SU-DHL-6 (cell line): ENCODE measurements at regions not wholly inside any gene's neighbourhood (a gene's known extent, or its start where the extent isn't known, plus 50 kb on each side); places are given as distances from the start of the nearest gene placed in this dataset.

Source experiments
- EZH2phosphoT487 ChIP-seq: fragments of 200-600 bp; sonication (generic), shearing (Covaris generic); conservative IDR thresholded peaks from 2 replicates; pipeline ENCODE4 v1.6.1; 2018; ENCODE audit warnings: mild to moderate bottlenecking, antibody characterized with exemption, low read length, moderate library complexity, mixed read lengths
- TF ChIP-seq, protein P1 (sequence below): fragments of 200-600 bp; sonication (generic); IDR thresholded peaks from one replicate; pipeline ENCODE4 v1.5.1; 2017; ENCODE audit warnings: antibody characterized with exemption, mild to moderate bottlenecking, low read length, moderate library complexity; ENCODE audit not compliant: insufficient read depth, poor library complexity, severe bottlenecking

DNA sequence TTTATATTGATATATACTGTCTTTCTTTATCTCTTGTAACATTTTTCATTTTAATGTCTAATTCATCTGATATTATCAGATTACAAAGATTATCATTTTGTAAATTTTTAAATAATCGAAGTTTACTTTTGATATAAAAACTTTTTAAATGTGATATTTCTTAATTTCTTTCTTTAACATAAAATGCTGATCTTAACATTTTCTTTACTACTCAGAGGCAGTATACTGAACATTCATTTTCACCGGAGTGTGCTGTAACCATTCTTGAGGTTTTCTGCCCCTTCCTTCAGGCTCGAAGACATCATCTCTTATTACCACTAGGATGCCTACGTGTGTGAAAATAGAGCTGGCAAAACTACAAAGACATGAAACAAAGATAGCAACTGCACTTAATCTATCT lies 186.9 kb downstream of the DIO2 start:
- TF ChIP-seq, protein P1, sequence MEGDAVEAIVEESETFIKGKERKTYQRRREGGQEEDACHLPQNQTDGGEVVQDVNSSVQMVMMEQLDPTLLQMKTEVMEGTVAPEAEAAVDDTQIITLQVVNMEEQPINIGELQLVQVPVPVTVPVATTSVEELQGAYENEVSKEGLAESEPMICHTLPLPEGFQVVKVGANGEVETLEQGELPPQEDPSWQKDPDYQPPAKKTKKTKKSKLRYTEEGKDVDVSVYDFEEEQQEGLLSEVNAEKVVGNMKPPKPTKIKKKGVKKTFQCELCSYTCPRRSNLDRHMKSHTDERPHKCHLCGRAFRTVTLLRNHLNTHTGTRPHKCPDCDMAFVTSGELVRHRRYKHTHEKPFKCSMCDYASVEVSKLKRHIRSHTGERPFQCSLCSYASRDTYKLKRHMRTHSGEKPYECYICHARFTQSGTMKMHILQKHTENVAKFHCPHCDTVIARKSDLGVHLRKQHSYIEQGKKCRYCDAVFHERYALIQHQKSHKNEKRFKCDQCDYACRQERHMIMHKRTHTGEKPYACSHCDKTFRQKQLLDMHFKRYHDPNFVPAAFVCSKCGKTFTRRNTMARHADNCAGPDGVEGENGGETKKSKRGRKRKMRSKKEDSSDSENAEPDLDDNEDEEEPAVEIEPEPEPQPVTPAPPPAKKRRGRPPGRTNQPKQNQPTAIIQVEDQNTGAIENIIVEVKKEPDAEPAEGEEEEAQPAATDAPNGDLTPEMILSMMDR: no peak
- no peak for TF ChIP-seq EZH2phosphoT487
